DOHH2 (cell line): ENCODE measurements at regions not wholly inside any gene's neighbourhood (a gene's known extent, or its start where the extent isn't known, plus 50 kb on each side); places are given as distances from the start of the nearest gene placed in this dataset.

Experiments
- H3F3A ChIP-seq: fragments of 200-600 bp; sonication (generic), shearing (Covaris generic); 2 replicates; pipeline ENCODE4 v1.6.0; 2016; ENCODE audit warnings: antibody characterized with exemption, mild to moderate bottlenecking; ENCODE audit not compliant: control insufficient read depth, insufficient read depth
- H3K27ac ChIP-seq: fragments of 200-600 bp; sonication (generic); 2 replicates; pipeline ENCODE4 v1.5.1; 2014; ENCODE audit warnings: low read depth, mild to moderate bottlenecking, low read length, moderate library complexity
- H3K27me3 ChIP-seq: fragments of 200-600 bp; sonication (generic); 2 replicates; pipeline ENCODE4 v1.6.1; 2014; ENCODE audit warnings: mild to moderate bottlenecking, low read length, mixed read lengths; ENCODE audit not compliant: control insufficient read depth
- H3K36me3 ChIP-seq: fragments of 200-600 bp; sonication (generic); 2 replicates; pipeline ENCODE4 v1.6.1; 2014; ENCODE audit warnings: mild to moderate bottlenecking, low read length, moderate library complexity, mixed read lengths; ENCODE audit not compliant: control insufficient read depth
- H3K4me1 ChIP-seq: fragments of 200-600 bp; sonication (generic); 2 replicates; pipeline ENCODE4 v1.6.1; 2014; ENCODE audit warnings: mild to moderate bottlenecking, low read length, mixed read lengths; ENCODE audit not compliant: control insufficient read depth
- H3K4me2 ChIP-seq: fragments of 200-600 bp; sonication (generic); 2 replicates; pipeline ENCODE4 v1.6.0; 2014; ENCODE audit warnings: mild to moderate bottlenecking, low read length, moderate library complexity
- H3K4me3 ChIP-seq: fragments of 200-600 bp; sonication (generic); 2 replicates; pipeline ENCODE4 v1.5.1; 2014; ENCODE audit warnings: mild to moderate bottlenecking, low read length, mixed read lengths
- H3K79me2 ChIP-seq: fragments of 200-600 bp; sonication (generic); 2 replicates; pipeline ENCODE4 v1.6.1; 2014; ENCODE audit warnings: mild to moderate bottlenecking, low read length, mixed read lengths; ENCODE audit not compliant: control insufficient read depth
- H3K9me2 ChIP-seq: fragments of 200-600 bp; sonication (generic); replicated peaks from 2 replicates; pipeline ENCODE4 v1.6.1; 2014; ENCODE audit warnings: mild to moderate bottlenecking, low read length, mixed read lengths; ENCODE audit not compliant: control insufficient read depth
- H3K9me3 ChIP-seq: fragments of 200-600 bp; sonication (generic); 2 replicates; pipeline ENCODE4 v1.6.1; 2014; ENCODE audit warnings: antibody characterized with exemption, low read length, mixed read lengths; ENCODE audit not compliant: control insufficient read depth, insufficient read depth
- H4K20me1 ChIP-seq: fragments of 200-600 bp; sonication (generic); 2 replicates; pipeline ENCODE4 v1.6.0; 2014; ENCODE audit warnings: low read depth, mild to moderate bottlenecking, antibody characterized with exemption, low read length, moderate library complexity; ENCODE audit not compliant: control insufficient read depth, insufficient read depth
- CTCF ChIP-seq: fragments of 200-600 bp; sonication (generic); IDR thresholded peaks from one replicate; pipeline ENCODE4 v1.5.1; 2014; ENCODE audit warnings: antibody characterized with exemption, mild to moderate bottlenecking, low read depth, low read length; ENCODE audit not compliant: poor library complexity, severe bottlenecking
- EZH2phosphoT487 ChIP-seq: fragments of 200-600 bp; sonication (generic); IDR thresholded peaks from 2 replicates; pipeline ENCODE4 v1.6.1; 2017; ENCODE audit warnings: borderline replicate concordance, mild to moderate bottlenecking, antibody characterized with exemption, low read length, moderate library complexity, mixed read lengths

- peaks cover 18% of the 10 kb centered on the region for H3K4me1 ChIP-seq
- H3K79me2 ChIP-seq = no peaks in the 10 kb centered on the region
- no peak for TF ChIP-seq CTCF
- no peak for TF ChIP-seq EZH2phosphoT487
- 0 out of 2 replicates have a peak overlapping the region, but pooled peaks have one; percentile 13 for H3K4me3 ChIP-seq
- no peaks in the 10 kb centered on the region for H3K36me3 ChIP-seq
- H3K4me2 ChIP-seq = peak overlapping the region; percentile 46
- H3K9me3 ChIP-seq = no peaks in the 10 kb centered on the region; the same call in 1 of the 2 replicates
- no peaks in the 10 kb centered on the region for H3K27me3 ChIP-seq
- no peak overlapping the region for H3K27ac ChIP-seq
- no peaks in the 10 kb centered on the region for H4K20me1 ChIP-seq
- no peaks in the 10 kb centered on the region for H3K9me2 ChIP-seq
- no peaks in the 10 kb centered on the region for H3F3A ChIP-seq
Measured at GRCh38 chr3:106229495-106230278, 360.9 kb upstream of the CBLB start.

- Histone ChIP-seq H3K27me3 (no peaks in the 10 kb centered on the region), H3F3A (no peaks in the 10 kb centered on the region), H3K4me1 (peaks cover 18% of the 10 kb centered on the region), H4K20me1 (no peaks in the 10 kb centered on the region), H3K4me3 (no peak overlapping the region), H3K9me2 (no peaks in the 10 kb centered on the region), H3K36me3 (no peaks in the 10 kb centered on the region), H3K79me2 (no peaks in the 10 kb centered on the region), H3K27ac (no peak overlapping the region), H3K9me3 (no peaks in the 10 kb centered on the region; the same call in 1 of the 2 replicates), H3K4me2 (no peak overlapping the region)
- TF ChIP-seq EZH2phosphoT487 (no peak), CTCF (no peak)
Measured at GRCh38 chr3:106231086-106231485, 362.3 kb upstream of the CBLB start.

DNA sequence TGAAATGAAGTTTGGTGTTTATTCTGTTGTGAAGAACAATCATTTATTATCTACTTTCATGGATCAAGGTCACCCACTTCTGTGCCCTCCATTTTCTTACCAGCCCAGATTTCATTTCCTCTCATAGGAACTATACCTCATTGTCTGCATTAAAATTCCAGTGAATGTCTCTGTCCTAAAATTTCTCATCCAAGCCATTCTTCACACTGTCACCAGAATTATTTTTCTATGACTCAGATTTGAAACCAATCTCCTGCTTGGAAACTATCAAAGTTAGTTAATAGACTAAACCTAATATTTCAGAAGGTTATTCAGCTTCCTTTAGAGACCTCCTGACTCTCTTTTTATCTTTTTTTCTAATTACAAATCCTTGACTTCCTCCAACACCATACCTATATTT is 364.1 kb upstream of the CBLB start:
- TF ChIP-seq EZH2phosphoT487 (no peak), CTCF (no peak)

More for the DNA sequence above, 364.1 kb upstream of the CBLB start:
- Histone ChIP-seq H3K36me3 (no peaks in the 10 kb centered on the region), H3K27me3 (no peaks in the 10 kb centered on the region), H3K4me3 (no peak overlapping the region), H3F3A (no peaks in the 10 kb centered on the region), H3K9me2 (no peaks in the 10 kb centered on the region), H3K4me1 (peaks cover 18% of the 10 kb centered on the region), H3K9me3 (no peaks in the 10 kb centered on the region; the same call in 1 of the 2 replicates), H3K4me2 (no peak overlapping the region), H3K79me2 (no peaks in the 10 kb centered on the region), H4K20me1 (no peaks in the 10 kb centered on the region), H3K27ac (no peak overlapping the region)
